IMR-90 (cell line): ENCODE measurements at regions not wholly inside any gene's neighbourhood (a gene's known extent, or its start where the extent isn't known, plus 50 kb on each side); places are given as distances from the start of the nearest gene placed in this dataset.

Experiments
- ATAC-seq: fragments of 200-7000 bp; cut with Tn5 transposase; 2 replicates; pipeline ENCODE4 v1.9.1; 2020; ENCODE audit warnings: low read depth, mild to moderate bottlenecking, moderate library complexity
- BruUV-seq: library from RNA; stranded (reverse); fragments of 400-500 nt; replicated peaks from 2 replicates; lab custom pipeline; 2021; lab: Mats Ljungman, UMichigan
- CTCF ChIA-PET: fragments of 300-600 bp; formaldehyde crosslinking; extraction: SDS; loops from one replicate; lab custom pipeline; 2021; ENCODE audit warnings: antibody characterized with exemption; lab: Yijun Ruan, JAX
- POLR2A ChIA-PET: fragments of 300-600 bp; sonication (Branson Sonifier 250); formaldehyde crosslinking; loops from one replicate; lab custom pipeline; 2022; ENCODE audit warnings: antibody characterized with exemption; ENCODE audit not compliant: unreplicated experiment; lab: Charles Lee
- DNase-seq: peaks from one replicate; pipeline ENCODE4 v3.0.0; 2013
- H2AFZ ChIP-seq: replicated peaks from 2 replicates; pipeline ENCODE3; 2013; ENCODE audit warnings: low read length, mild to moderate bottlenecking; ENCODE audit not compliant: poor library complexity
- H2AK5ac ChIP-seq: 2 replicates; pipeline ENCODE4 v1.6.1; 2013; ENCODE audit warnings: low read depth, low read length, inconsistent platforms
- H2AK9ac ChIP-seq: replicated peaks from 2 replicates; pipeline ENCODE3; 2013; ENCODE audit warnings: mild to moderate bottlenecking, low read depth, low read length, moderate library complexity; ENCODE audit not compliant: poor library complexity
- H2BK120ac ChIP-seq: 2 replicates; pipeline ENCODE4 v1.6.1; 2013; ENCODE audit warnings: low read depth, low read length, inconsistent platforms
- H2BK15ac ChIP-seq: 3 replicates; pipeline ENCODE4 v1.6.1; 2013; ENCODE audit warnings: low read depth, low read length, inconsistent platforms
- H2BK20ac ChIP-seq: 2 replicates; pipeline ENCODE4 v1.6.1; 2013; ENCODE audit warnings: low read depth, mild to moderate bottlenecking, inconsistent platforms, low read length, moderate library complexity
- H2BK5ac ChIP-seq: 2 replicates; pipeline ENCODE4 v1.6.1; 2013; ENCODE audit warnings: mild to moderate bottlenecking, low read depth, low read length, inconsistent platforms; ENCODE audit not compliant: poor library complexity, severe bottlenecking
- H3K14ac ChIP-seq: replicated peaks from 2 replicates; pipeline ENCODE4 v1.6.1; 2013; ENCODE audit warnings: low read depth, low read length, inconsistent platforms
- H3K18ac ChIP-seq: 2 replicates; pipeline ENCODE4 v1.6.1; 2013; ENCODE audit warnings: low read depth, low read length, control low read depth
- H3K23ac ChIP-seq: 2 replicates; pipeline ENCODE4 v1.6.1; 2013; ENCODE audit warnings: low read depth, low read length, inconsistent platforms
- H3K27ac ChIP-seq: 2 replicates; pipeline ENCODE4 v1.5.1; 2013; ENCODE audit warnings: mild to moderate bottlenecking, control low read depth, low read length; ENCODE audit not compliant: insufficient read depth
- H3K27me3 ChIP-seq: 2 replicates; pipeline ENCODE4 v1.6.1; 2013; ENCODE audit warnings: low read length; ENCODE audit not compliant: control insufficient read depth, insufficient read depth
- H3K36me3 ChIP-seq: 2 replicates; pipeline ENCODE4 v1.6.1; 2013; ENCODE audit warnings: low read length, mixed read lengths; ENCODE audit not compliant: control insufficient read depth, insufficient read depth
- H3K4ac ChIP-seq: 2 replicates; pipeline ENCODE4 v1.6.1; 2013; ENCODE audit warnings: low read depth, low read length, inconsistent platforms
- H3K4me1 ChIP-seq: 2 replicates; pipeline ENCODE4 v1.6.1; 2013; ENCODE audit warnings: low read length, mixed read lengths; ENCODE audit not compliant: control insufficient read depth, insufficient read depth
- H3K4me2 ChIP-seq: 2 replicates; pipeline ENCODE4 v1.6.1; 2013; ENCODE audit warnings: low read depth, mild to moderate bottlenecking, control low read depth, low read length, moderate library complexity
- H3K4me3 ChIP-seq: 2 replicates; pipeline ENCODE4 v1.5.1; 2013; ENCODE audit warnings: low read depth, mild to moderate bottlenecking, control low read depth, low read length, moderate library complexity; ENCODE audit not compliant: insufficient read depth
- H3K56ac ChIP-seq: 2 replicates; pipeline ENCODE4 v1.6.1; 2013; ENCODE audit warnings: low read length, inconsistent platforms; ENCODE audit not compliant: insufficient read depth; ENCODE audit errors: extremely low read depth
- H3K79me1 ChIP-seq, 2 experiments: 2 replicates each; pipeline ENCODE4 v1.6.1; 2013; ENCODE audit warnings: low read length in 2 of 2, inconsistent platforms in 1 of 2, low read depth in 1 of 2
- H3K9ac ChIP-seq: 2 replicates; pipeline ENCODE4 v1.6.1; 2013; ENCODE audit warnings: low read depth, low read length, control low read depth
- H3K9me1 ChIP-seq: 2 replicates; pipeline ENCODE4 v1.6.1; 2013; ENCODE audit warnings: low read length, inconsistent platforms; ENCODE audit not compliant: insufficient read depth
- H3K9me3 ChIP-seq: 2 replicates; pipeline ENCODE4 v1.6.1; 2013; ENCODE audit warnings: low read length; ENCODE audit not compliant: control insufficient read depth, insufficient read depth
- H4K20me1 ChIP-seq: 2 replicates; pipeline ENCODE4 v1.6.1; 2013; ENCODE audit warnings: low read length, inconsistent platforms; ENCODE audit not compliant: insufficient read depth
- H4K5ac ChIP-seq: 2 replicates; pipeline ENCODE4 v1.6.1; 2013; ENCODE audit warnings: mild to moderate bottlenecking, low read depth, low read length, control low read depth
- H4K8ac ChIP-seq, 2 experiments: 2 replicates each; pipeline ENCODE4 v1.6.1; 2013; ENCODE audit warnings: low read depth in 2 of 2, low read length in 2 of 2, control low read depth in 1 of 2, inconsistent platforms in 1 of 2
- H4K91ac ChIP-seq: 2 replicates; pipeline ENCODE4 v1.6.1; 2013; ENCODE audit warnings: low read depth, low read length, inconsistent platforms; ENCODE audit not compliant: insufficient read depth
- BHLHE40 ChIP-seq: fragments of 150-350 bp; IDR thresholded peaks from 2 replicates; pipeline ENCODE4 v1.6.1; 2016; ENCODE audit warnings: mild to moderate bottlenecking, low read depth, low read length
- CEBPB ChIP-seq: IDR thresholded peaks from 2 replicates; pipeline ENCODE4 v1.6.1; 2012; ENCODE audit warnings: low read depth, low read length, improper control_type of control experiment
- CHD1 ChIP-seq: IDR thresholded peaks from 2 replicates; pipeline ENCODE4 v1.6.1; 2012; ENCODE audit warnings: low read depth, low read length, improper control_type of control experiment
- CTCF ChIP-seq: conservative IDR thresholded peaks from 2 replicates; pipeline ENCODE4 v1.5.1; 2012; ENCODE audit warnings: mild to moderate bottlenecking, low read depth, low read length, improper control_type of control experiment
- FOS ChIP-seq: fragments of 150-350 bp; IDR thresholded peaks from 2 replicates; pipeline ENCODE4 v1.6.1; 2016; ENCODE audit warnings: low read depth, low read length
- MAFK ChIP-seq: IDR thresholded peaks from 2 replicates; pipeline ENCODE4 v1.6.1; 2012; ENCODE audit warnings: low read depth, low read length, improper control_type of control experiment
- MAZ ChIP-seq: IDR thresholded peaks from 2 replicates; pipeline ENCODE4 v1.6.1; 2012; ENCODE audit warnings: low read depth, mild to moderate bottlenecking, low read length, improper control_type of control experiment, moderate library complexity, borderline replicate concordance
- MXI1 ChIP-seq: IDR thresholded peaks from 2 replicates; pipeline ENCODE4 v1.6.1; 2012; ENCODE audit warnings: low read depth, mild to moderate bottlenecking, low read length, moderate library complexity, borderline replicate concordance
- NFE2L2 ChIP-seq: fragments of 150-350 bp; IDR thresholded peaks from 2 replicates; pipeline ENCODE4 v1.6.1; 2016; ENCODE audit warnings: low read depth, mild to moderate bottlenecking, low read length
- POLR2A ChIP-seq: IDR thresholded peaks from 2 replicates; pipeline ENCODE4 v1.6.1; 2012; ENCODE audit warnings: mild to moderate bottlenecking, low read depth, low read length
- RAD21 ChIP-seq: IDR thresholded peaks from 2 replicates; pipeline ENCODE4 v1.6.1; 2012; ENCODE audit warnings: low read length, improper control_type of control experiment
- WGBS, 2 experiments: methylation state at CpG; one replicate each; pipeline versions ENCODE4 v1.1.5 to v1.1.7; 2013; ENCODE audit warnings: missing lambda C conversion rate in 2 of 2; ENCODE audit not compliant: insufficient read length in 1 of 2; ENCODE audit errors: extremely low coverage in 2 of 2; 5-methylcytosine and 5-hydroxymethylcytosine counted together
- dilution Hi-C: fragments of 300-500 bp; cut with HindIII; formaldehyde crosslinking; loops from one replicate; pipeline ENCODE4 v1.14.3; 2018; ENCODE audit warnings: low sequenced_read_pairs; ENCODE audit not compliant: unreplicated experiment
- in situ Hi-C: fragments of 300-500 bp; cut with MboI; formaldehyde crosslinking; loops from 3 replicates; pipeline ENCODE4 v1.14.3; 2019; ENCODE audit warnings: low sequenced_read_pairs, inconsistent platforms, mixed read lengths
- intact Hi-C: fragments of 100-400 bp; cut with micrococcal nuclease; formaldehyde crosslinking; loops from 2 replicates; pipeline ENCODE4 v1.10.0; 2022

- ChIA-PET POLR2A (no interaction called here), CTCF (no interaction called here)
- H4K20me1 ChIP-seq, result no peaks in the 10 kb centered on the region
- no peak overlapping the region for H3K4ac ChIP-seq
- H2AK9ac ChIP-seq, result no peak overlapping the region
- intact Hi-C loops, result no loop called here
- H4K91ac ChIP-seq, result no peak overlapping the region
- no peaks in the 10 kb centered on the region for H3K36me3 ChIP-seq
- H3K4me1 ChIP-seq, result no peaks in the 10 kb centered on the region
- H3K79me1 ChIP-seq, result no peaks in the 10 kb centered on the region
- no peak overlapping the region for H2BK20ac ChIP-seq
- no peak overlapping the region for H2BK120ac ChIP-seq
- ATAC-seq (no peak), DNase-seq (no peak)
- H3K27ac ChIP-seq, result no peak overlapping the region
- H3K27me3 ChIP-seq, result peaks cover 15% of the 10 kb centered on the region
- H3K23ac ChIP-seq, result no peak overlapping the region
- WGBS, 2 experiments, result no CpG with 5 or more reads among the region's 12 CpGs
- no peak overlapping the region for H4K8ac ChIP-seq
- TF ChIP-seq BHLHE40 (no peak), MXI1 (no peak), CTCF (no peak), FOS (no peak), CEBPB (no peak), NFE2L2 (no peak), MAZ (no peak), POLR2A (no peak), CHD1 (no peak), RAD21 (no peak), MAFK (no peak)
- dilution Hi-C loops, result no loop called here
- H4K5ac ChIP-seq, result no peak overlapping the region
- H3K18ac ChIP-seq, result no peak overlapping the region
- H3K56ac ChIP-seq, result no peak overlapping the region
- no TSS peak for BruUV-seq
- no peak overlapping the region for H2BK5ac ChIP-seq
- in situ Hi-C loops, result no loop called here
- H2AFZ ChIP-seq, result no peak overlapping the region
- H3K9ac ChIP-seq, result no peak overlapping the region
- H2BK15ac ChIP-seq, result no peak overlapping the region
- H3K4me2 ChIP-seq, result no peak overlapping the region
- no peak overlapping the region for H3K4me3 ChIP-seq
- H3K14ac ChIP-seq, result no peak overlapping the region
- H3K9me3 ChIP-seq, result no peaks in the 10 kb centered on the region
- H2AK5ac ChIP-seq, result no peak overlapping the region
- no peaks in the 10 kb centered on the region for H3K9me1 ChIP-seq
Measured at GRCh38 chr6:87903323-87903722, 144.3 kb upstream of the SPACA1 start.
